Endothelial cell (in vitro differentiated cells): ENCODE measurements at regions not wholly inside any gene's neighbourhood (a gene's known extent, or its start where the extent isn't known, plus 50 kb on each side); places are given as distances from the start of the nearest gene placed in this dataset.

Experiments used
- DNase-seq: peaks from one replicate; pipeline ENCODE4 v3.0.0; 2021; ENCODE audit warnings: low spot score
- H3K27ac Mint-ChIP-seq: one replicate; pipeline ENCODE4 v1.8.0; 2021; ENCODE audit warnings: mixed read lengths, inconsistent platforms; ENCODE audit not compliant: unreplicated experiment
- H3K27me3 Mint-ChIP-seq: one replicate; pipeline ENCODE4 v1.8.0; 2021; ENCODE audit warnings: mild to moderate bottlenecking, moderate library complexity, mixed read lengths, inconsistent platforms; ENCODE audit not compliant: unreplicated experiment
- H3K36me3 Mint-ChIP-seq: one replicate; pipeline ENCODE4 v1.8.0; 2021; ENCODE audit warnings: mild to moderate bottlenecking, low read depth, mixed read lengths, inconsistent platforms; ENCODE audit not compliant: unreplicated experiment
- H3K4me1 Mint-ChIP-seq: one replicate; pipeline ENCODE4 v1.8.0; 2021; ENCODE audit warnings: mild to moderate bottlenecking, mixed read lengths, inconsistent platforms; ENCODE audit not compliant: unreplicated experiment
- H3K4me3 Mint-ChIP-seq: one replicate; pipeline ENCODE4 v1.8.0; 2021; ENCODE audit warnings: mild to moderate bottlenecking, mixed read lengths, inconsistent platforms; ENCODE audit not compliant: unreplicated experiment
- H3K9me3 Mint-ChIP-seq: one replicate; pipeline ENCODE4 v1.8.0; 2021; ENCODE audit warnings: mixed read lengths, inconsistent platforms; ENCODE audit not compliant: unreplicated experiment
- CTCF ChIP-seq: fragments of 200-600 bp; sonication (generic); IDR thresholded peaks from one replicate; pipeline ENCODE4 v1.5.0; 2021; ENCODE audit warnings: antibody characterized with exemption; ENCODE audit not compliant: unreplicated experiment

- H3K36me3 Mint-ChIP-seq: no peaks in the 10 kb centered on the region
- no peak overlapping the region for H3K4me3 Mint-ChIP-seq
- no peak for TF ChIP-seq CTCF
- peaks cover 8% of the 10 kb centered on the region for H3K27me3 Mint-ChIP-seq
- no peak for DNase-seq
- H3K4me1 Mint-ChIP-seq: peaks cover 10% of the 10 kb centered on the region
- no peak overlapping the region for H3K27ac Mint-ChIP-seq
- H3K9me3 Mint-ChIP-seq: no peaks in the 10 kb centered on the region
Measured at GRCh38 chr17:79323566-79323965, 248.9 kb downstream of the ENGASE start.

- no peak for TF ChIP-seq CTCF
- peaks cover 10% of the 10 kb centered on the region for H3K4me1 Mint-ChIP-seq
- H3K4me3 Mint-ChIP-seq: no peak overlapping the region
- no peak for DNase-seq
- H3K27ac Mint-ChIP-seq: no peak overlapping the region
- H3K27me3 Mint-ChIP-seq: peaks cover 8% of the 10 kb centered on the region
- no peaks in the 10 kb centered on the region for H3K9me3 Mint-ChIP-seq
- no peaks in the 10 kb centered on the region for H3K36me3 Mint-ChIP-seq
Measured at GRCh38 chr17:79322211-79323123, 247.8 kb downstream of the ENGASE start.

- no peak for DNase-seq
- peaks cover 10% of the 10 kb centered on the region for H3K27me3 Mint-ChIP-seq
- no peaks in the 10 kb centered on the region for H3K36me3 Mint-ChIP-seq
- TF ChIP-seq CTCF: no peak
- H3K4me1 Mint-ChIP-seq: peaks cover 10% of the 10 kb centered on the region
- no peak overlapping the region for H3K4me3 Mint-ChIP-seq
- H3K27ac Mint-ChIP-seq: no peak overlapping the region
- no peaks in the 10 kb centered on the region for H3K9me3 Mint-ChIP-seq
Measured at GRCh38 chr17:79320331-79320730, 245.7 kb downstream of the ENGASE start.

DNA sequence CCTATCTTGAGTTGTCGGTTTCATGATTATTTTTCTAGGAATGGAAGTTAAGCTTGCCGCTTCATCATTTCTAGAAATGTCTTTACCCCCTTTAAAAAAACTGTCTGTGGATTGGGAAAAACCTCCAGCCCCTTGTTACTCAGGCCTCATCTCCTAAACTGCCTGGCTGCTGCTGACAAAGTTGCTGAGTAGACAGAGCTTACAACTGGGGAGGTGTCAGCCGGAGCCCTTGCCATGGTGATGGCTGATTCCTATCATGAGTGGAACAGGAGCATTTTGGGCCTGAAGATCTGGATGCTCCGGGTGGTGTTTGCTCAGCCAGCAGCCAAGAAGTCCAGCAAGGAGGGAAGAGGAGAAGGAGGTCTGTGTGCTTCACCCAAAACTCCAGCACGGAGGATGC, 243.3 kb downstream of the ENGASE start:
- Mint-ChIP-seq H3K27ac (no peak overlapping the region), H3K36me3 (no peaks in the 10 kb centered on the region), H3K9me3 (no peaks in the 10 kb centered on the region), H3K4me3 (no peak overlapping the region), H3K4me1 (peaks cover 10% of the 10 kb centered on the region), H3K27me3 (peaks cover 8% of the 10 kb centered on the region)
- DNase-seq: no peak
- TF ChIP-seq CTCF: no peak

GRCh38 chr17:79316805-79317204, 242.2 kb downstream of the ENGASE start:
- H3K9me3 Mint-ChIP-seq: no peaks in the 10 kb centered on the region
- DNase-seq: no peak
- H3K4me1 Mint-ChIP-seq: peaks cover 10% of the 10 kb centered on the region
- no peak overlapping the region for H3K4me3 Mint-ChIP-seq
- TF ChIP-seq CTCF: no peak
- H3K27me3 Mint-ChIP-seq: peaks cover 8% of the 10 kb centered on the region
- no peak overlapping the region for H3K27ac Mint-ChIP-seq
- no peaks in the 10 kb centered on the region for H3K36me3 Mint-ChIP-seq
